Iris pigment epithelial cell (primary cell): ENCODE measurements at regions not wholly inside any gene's neighbourhood (a gene's known extent, or its start where the extent isn't known, plus 50 kb on each side); places are given as distances from the start of the nearest gene placed in this dataset.
"Not testable (repeated sequence)": the region's sequence is repeated elsewhere in the genome, so short reads cannot be mapped to it uniquely, and the experiment has no call there.

ENCODE experiments used
- DNase-seq: peaks from one replicate; pipeline ENCODE4 v3.0.0-alpha.2; 2011; ENCODE audit warnings: low read depth

DNA sequence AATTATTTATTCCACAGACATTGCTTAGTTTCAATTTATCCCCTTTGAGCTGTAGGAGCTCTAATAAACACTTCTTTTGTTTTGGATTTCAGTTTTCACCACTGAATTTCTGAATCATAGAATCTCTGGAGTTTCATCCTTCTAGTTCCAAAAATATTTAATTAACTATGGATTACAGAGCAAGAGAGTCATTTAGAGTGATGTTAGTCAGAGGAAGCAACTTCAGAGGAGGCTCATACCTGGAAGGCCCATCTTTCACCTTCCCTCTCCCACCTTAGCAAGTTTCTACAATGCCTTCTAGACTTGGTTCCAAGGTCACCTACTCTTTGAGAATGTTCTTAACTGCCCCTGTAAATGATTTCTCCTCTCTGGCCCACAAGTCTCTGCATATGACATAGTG is 353.2 kb downstream of the SPRY2 start:
- no peak for DNase-seq

DNA sequence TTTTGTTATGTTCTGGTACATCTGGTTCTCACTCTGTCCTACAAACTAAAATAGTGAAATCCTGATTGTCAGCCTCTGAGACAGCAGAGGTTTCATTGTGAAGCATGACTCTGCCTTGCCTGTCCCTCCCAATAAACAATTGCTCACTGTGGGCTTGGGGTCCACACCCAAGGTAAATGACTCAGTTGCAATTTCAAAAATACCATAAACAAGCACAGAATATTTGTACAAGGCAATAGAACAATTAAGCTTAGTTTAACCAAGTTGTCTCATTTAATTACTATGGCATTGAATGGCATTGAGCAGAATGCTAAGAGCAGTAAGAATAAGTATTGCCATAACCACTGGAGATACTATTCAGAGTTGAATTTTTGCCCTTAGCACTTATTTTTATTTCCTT is 353.6 kb downstream of the SPRY2 start:
- DNase-seq = no peak

DNA sequence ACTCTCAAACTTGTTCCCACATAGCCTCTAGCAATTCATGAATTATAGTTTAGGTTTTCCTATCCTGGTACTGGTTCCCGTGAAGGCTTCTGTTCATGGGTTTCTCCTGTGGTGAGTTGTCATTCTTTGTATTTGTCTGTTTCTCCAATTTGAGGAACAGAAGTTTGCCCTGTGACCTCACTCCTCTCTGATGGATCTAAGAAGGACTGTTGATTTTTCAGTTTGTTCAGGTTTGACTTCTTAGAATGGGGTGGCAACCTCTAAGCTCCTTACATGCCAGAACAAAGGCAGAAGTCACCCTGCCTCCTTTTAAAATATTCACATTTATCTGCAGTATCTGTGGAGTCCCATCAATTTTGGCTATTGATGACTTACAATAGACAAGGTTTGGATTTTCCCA is 354.0 kb downstream of the SPRY2 start:
- no peak for DNase-seq

DNA sequence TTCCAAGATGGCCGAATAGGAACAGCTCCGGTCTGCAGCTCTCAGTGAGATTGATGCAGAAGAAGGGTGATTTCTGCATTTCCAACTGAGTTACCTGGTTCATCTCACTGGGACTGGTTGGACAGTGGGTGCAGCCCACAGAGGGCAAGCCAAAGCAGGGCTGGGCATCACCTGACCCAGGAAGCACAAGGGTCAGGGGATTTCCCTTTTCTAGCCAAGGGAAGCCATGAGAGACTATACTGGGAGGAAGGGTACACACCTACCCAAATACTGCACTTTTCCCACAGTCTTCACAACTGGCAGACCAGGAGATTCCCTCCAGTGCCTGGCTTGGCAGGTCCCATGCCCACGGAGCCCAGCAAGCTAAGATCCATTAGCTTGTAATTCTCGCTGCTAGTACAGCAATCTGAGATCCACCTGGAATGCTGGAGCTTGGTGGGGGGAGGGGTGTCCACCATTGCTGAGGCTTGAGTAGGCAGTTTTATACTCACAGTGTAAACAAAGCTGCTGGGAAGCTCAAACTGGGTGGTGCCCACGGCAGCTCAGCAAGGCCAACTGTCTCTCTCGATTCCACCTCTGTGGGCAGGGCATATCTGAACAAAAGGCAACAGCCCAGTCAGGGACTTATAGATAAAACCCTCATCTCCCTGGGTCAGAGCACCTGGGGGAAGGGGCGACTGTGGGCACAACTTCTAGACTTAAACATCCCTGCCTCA is 365.8 kb downstream of the SPRY2 start:
- DNase-seq = not testable (repeated sequence)

DNA sequence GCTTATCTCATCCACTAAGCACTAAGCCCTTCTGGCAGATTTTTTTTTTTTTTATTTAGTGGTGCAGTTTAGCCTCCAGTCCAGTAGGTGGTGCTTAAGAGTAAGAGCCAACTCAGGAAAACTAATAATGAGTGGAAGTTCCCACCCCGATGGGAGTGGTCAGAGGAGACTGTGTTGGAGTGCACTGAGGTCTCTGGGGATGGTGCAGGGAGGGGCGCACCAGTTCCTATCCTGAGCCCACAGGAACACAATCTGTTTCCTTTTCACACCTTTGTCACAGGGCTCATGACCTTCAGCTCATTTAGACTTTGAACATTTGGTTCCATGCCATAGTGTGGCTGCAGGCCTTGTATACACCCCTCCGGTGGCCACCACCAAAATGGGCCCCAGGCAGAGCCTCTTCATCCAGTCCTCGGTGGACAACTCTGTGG is 367.4 kb downstream of the SPRY2 start:
- DNase-seq = peak; percentile 21

DNA sequence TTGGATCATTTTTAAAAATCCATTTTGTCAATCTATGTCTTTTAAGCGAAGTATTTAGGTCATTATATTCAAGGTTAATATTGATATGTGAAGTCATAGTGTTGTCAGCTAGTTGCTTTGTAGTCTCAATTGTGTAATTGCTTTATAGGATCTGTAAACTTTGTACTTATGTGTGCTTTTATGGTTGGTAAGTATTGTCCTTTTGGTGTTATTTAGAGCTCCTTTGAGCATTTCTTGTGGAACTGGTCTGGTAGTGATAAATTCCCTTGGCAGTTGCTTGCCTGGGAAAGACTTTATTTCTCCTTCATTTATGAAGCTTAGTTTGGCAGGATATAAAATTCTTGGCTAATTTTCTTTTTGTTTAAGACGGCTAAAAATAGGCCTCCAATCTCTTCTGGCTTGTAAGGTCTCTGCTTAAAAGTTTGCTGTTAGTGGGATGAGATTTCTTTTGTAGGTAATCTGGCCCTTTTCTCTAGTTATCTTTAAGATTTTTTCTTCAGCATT is 368.8 kb downstream of the SPRY2 start:
- no peak for DNase-seq

DNA sequence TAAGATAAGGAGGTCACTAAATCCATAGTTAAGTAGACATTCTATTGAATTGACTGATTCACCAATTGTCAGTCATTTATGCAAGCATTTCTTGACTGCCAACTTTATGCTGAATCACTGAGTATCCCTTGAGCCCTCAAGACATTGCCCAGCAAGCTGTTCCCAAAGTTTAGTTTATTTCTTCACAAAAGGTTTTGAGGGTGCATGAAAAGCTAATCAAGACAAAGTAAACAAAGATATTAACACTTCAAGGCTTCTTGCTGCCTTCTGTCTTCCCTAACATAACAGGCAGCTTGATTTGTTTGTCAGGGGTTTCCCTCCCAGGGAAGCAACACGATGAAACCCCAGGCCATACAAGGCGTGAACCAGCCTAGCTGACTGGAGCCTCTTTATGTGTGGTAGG is 374.4 kb downstream of the SPRY2 start:
- peak; percentile 41 for DNase-seq

DNA sequence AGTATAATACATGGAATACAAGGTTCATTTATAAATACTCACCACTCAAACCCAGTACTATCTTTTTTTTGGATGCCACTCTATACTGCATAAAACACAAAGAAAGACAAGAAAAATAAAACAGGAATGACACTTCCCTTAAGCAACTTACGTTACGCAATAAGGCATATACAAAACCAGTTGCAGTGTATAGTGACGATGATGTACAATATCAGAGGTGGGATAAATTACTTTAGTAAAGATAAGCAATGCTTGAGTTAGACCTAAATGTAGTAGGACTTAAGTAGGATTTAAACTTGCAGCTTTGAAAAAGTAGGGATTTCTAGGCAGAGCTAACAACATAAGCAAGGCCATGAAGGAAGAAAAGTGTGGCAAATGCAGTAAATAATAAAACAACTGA is 374.9 kb downstream of the SPRY2 start:
- peak; percentile 31 for DNase-seq

DNA sequence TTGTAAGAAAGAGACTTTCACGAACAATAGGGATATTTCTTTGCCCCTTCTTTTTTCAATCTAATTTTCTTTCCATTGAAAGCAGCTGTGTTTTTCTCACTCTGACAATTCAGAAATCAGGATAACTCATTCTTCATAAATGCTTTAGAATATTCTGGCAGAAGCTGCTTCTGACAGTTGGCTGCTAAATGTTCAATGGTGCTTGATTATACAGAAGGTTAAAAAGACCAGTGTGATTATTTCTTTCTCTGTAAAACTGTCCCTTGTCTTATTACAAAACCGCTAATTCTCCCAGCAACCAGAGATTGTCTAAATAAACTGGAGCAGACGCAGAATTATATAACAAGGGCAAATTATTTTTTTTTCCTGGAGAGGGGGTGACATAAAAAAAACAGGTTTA is 394.4 kb downstream of the SPRY2 start:
- no peak for DNase-seq

DNA sequence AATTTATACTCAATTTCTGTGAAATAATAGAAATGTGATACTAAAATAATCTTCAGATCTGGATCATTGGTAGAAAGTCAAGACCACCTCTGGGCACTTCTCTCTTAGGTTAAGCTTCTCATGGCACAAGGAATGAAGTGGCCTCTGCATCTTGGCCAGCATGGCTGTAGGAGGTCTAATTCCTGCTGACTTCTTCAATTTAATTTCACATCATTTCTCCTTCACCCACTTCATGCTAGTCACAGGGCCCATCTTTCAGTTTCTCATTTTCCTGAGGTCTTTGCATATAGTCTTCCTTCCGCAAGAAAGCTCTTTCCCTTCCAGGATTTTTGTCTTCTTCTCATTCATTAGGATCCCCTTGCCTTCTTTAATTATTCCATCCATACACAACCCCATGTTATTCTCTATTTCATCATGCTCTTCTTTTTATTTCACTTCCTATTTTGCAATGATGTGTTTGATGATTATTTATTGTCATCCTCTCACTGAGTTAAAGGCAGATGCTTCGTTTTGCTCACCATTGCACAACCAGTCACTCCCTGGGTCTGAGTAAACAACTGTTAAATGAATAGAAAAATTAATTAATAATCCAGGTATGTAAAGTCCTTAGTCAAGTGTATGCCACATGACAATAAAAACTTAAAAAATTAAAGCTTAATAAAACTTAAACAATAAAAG is 397.4 kb downstream of the SPRY2 start:
- no peak for DNase-seq

DNA sequence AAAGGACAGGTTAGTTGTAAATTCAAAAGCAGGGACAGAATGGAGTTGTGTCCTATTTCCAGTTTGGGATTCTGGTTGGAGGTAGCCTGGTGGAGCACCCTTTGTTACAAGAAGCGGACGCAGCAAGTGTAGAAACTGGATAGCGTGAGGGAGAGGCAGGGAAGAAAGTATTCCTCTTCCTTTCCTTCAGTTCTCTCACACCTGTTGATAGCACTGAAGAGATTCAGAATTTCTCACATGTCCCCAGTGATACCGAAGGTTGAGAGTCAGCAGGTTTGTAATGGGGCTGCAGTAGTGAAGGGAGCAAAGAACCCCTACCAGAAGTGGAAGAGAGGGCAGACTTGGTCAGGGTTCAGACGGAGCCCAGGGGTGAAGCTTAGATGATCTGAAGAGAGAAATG is 399.2 kb downstream of the SPRY2 start:
- no peak for DNase-seq

DNA sequence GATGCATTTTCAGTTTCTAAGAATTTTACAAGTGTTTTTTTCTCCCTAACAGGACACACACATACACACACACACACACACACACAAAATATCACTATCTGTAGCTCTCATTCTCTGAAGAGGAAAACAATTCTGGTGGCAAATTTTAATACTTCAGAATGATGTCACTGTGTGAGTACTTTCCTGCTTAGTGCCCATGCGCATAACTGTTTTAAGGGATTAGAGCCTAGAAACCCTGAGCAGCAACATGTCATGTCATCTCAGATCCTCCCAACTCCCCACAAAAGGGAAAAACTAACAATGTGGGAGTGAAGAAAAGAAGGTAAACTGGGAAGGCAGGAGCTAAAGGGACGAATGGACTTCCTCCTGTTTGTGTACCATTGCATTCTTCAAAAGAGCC is 401.2 kb downstream of the SPRY2 start:
- peak; percentile 15 for DNase-seq

DNA sequence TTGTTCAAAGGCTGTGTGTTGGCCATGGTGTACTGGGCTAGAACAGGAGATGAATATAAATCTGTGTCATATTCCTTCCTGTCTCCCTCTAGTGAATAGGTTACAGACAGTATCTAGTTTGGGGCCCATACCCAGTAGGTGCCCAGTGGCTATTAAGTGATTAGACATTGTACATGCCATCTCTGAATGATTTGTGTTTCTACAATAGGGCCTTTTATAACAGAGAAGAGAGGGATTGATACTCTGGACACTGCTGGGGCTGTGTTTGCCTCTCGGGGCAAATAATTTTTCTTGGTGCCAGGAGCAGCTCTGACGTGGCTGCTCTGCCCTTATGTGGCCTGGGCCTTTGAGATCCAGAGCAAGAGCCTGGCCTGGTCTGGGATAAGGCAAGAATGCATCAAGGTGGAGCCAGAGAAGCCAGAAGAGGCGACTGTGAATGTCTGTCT is 403.1 kb downstream of the SPRY2 start:
- no peak for DNase-seq

DNA sequence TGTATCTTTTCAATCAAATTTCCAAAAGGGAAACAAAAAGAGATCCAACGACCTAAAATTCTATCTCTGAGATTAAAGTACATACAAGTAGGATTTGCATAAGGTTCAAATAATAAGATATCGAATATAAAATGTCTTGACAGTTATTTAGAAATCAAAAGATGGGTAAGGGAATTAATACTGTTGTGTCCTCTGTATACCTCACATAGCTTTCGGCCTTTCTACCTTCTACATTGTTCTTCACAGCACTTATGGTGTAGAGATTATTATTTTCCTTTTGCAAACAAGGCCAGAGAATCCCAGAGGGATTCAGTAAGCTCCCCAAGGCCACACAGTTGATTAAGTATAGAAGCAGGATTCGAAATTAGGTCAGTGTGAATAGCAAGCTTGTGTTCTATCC is 403.6 kb downstream of the SPRY2 start:
- DNase-seq = no peak

DNA sequence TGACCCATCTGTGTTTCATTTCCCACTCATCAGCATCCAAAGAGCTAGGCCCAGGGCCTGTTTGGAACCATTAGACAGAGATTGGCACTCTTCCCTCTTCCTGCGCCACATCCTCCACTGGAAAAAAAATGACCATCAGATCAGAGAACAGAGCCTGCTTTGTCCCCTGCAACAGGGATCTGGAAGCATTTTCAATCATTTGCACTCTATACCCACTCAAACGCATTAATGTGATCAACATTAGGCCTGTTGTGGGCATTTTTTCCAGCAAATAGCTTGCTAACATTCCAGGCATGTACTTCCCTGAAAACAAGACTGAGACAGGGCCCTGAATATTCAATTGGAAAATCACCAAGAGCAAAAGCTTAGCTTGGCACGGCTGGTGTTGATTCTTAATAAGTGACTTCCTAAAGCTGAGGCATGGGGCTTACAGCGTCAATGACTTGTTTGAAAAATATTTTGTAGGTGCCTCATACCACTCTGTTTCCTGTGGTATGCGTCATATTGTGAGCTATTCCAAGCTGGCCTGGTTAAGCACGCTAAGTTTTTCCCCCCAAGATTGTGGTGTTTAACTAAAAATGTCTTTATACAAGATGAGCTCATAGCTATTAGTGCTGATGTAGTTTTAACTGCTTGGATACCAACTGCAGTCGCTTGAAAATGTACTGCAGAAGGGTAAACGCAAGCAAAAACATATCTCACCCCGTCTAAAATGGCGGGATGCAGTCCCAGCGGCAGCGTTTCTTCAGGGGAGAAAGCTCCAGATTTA is 404.4 kb downstream of the SPRY2 start:
- DNase-seq = peak; percentile 99

DNA sequence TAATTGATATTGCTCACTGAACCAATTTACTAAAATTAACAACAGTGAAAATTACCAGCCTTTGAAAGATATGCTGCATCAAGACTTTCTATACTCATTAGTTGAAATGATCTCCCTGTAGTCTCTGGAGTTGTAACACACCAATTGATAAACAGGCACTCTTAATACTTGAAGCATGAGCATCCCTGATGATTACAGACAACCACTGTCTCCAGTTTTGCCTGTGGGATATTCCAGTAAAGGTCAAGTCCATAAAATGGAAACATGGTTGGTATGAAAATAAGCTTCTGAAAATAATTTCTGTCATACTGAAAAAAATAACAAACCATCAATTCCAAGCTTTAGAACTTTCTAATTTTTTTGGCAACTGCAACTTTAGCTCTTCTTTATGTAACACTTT is 405.8 kb downstream of the SPRY2 start:
- DNase-seq = no peak

DNA sequence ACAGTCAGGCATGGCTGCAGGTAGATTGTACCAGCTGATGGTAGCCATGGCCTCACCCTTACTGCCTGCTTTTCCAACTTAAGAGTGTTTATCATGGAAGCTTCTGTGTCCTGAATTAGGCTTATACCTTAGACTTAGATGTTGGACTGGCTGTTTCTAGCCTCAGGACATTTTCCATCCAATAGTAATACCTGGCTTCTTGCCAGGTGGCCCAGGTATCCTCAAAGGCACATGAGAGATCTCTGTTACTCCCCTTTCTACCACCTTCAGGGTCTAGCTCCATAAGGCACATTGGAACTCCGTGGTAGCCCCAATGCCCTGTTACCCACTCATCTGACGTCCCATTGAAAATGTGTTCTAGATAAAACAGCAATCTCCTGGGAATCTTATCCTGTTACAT is 407.5 kb downstream of the SPRY2 start:
- DNase-seq = no peak

DNA sequence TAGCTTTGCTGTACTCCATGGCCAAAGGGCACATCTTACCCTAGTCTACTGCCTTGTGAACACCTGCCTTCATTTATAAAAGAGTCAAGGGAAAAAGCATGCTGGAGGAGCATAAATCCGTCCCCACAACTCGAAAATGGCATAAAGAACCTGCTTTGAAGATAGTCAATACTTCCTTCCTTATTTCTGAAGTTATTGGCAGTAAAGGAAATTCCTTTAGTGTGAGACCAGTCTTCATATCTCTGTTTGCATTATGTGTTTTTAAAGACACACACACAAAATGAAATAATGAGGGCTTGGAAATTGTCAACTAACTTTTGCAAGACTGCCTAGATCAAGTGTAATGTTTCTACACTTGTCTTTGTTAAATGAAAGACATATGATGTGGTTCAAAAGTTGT is 408.4 kb downstream of the SPRY2 start:
- DNase-seq = no peak

DNA sequence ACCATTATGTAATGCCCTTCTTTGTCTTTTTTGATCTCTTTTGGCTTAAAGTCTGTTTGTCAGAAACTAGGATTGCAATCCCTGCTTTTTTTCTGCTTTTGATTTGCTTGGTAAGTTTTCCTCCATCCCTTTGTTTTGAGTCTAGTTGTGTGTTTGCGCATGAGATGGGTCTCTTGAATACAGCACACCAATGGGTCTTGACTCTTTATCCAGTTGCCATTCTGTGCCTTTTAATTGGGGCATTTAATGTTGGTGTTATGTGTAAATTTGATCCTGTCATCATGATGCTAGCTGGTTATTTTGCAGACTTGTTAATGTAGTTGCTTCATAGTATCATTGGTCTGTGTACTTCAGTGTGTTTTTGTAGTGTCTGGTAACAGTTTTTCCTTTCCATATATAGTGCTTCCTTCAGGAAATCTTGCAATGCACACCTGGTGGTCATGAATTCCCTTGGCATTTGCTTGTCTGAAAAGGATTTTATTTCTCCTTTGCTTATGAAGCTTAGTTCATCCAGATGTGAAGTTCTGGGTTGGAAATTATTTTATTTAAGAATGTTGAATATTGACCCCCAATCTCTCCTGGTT is 416.9 kb downstream of the SPRY2 start:
- DNase-seq = not testable (repeated sequence)

DNA sequence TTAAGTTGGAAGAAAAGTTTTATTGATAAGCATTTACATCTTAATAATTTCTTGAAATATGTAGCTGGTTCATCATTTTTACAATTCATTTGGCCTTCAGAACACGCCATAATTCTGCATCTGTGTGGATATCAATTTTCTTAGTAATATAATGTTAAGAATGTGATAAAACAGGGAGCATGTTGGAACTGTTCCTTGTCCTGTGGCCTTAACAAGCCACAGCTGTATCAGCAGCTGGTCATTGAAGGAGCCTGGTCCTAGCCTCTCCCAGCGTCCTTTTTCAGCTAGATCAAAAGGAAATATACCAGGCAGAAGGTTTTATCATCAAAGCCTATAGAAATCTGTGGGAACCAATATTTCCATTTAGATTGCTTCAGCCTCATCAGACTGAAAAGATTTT is 421.8 kb downstream of the SPRY2 start:
- DNase-seq = no peak

DNA sequence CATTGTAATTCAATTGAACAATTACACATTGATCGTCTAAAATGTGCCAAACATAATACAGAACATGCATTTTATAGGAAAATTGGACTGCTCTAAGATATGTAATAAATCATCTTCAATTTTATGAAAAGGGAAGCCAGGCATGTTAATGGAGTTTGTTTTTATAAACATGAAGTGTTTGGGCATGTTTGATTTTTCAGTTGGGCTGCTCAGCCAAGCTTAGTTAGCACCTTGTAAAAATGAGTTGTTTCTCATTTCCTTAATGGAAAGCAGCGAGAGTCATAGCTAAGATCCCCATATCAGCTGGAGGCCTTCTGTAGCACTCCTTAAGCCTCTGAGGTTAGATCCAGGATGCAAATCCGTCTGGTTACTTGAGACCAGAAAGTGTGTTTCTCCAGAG is 422.3 kb downstream of the SPRY2 start:
- no peak for DNase-seq

DNA sequence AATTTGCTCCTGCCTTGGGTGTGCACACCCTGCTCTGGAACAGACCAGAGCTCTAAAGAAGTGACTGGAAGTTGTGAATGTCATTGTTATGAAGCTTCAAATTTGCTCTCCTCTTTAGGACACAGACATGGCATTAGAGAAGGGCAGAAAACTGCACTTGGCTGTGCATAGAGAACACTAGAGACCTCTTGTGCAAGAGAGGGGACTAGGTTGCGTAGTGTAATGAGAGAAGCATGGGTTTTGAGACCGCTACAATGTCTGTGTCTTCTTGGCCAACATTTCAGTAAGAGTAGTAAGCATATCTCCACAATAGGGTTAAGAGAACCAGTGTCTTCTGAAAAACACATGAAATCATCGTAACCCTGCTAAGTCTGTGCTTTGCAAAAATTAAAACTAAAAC is 423.3 kb downstream of the SPRY2 start:
- no peak for DNase-seq
